Hippocampal formation (tissue), 2 donors: ENCODE measurements at regions not wholly inside any gene's neighbourhood (a gene's known extent, or its start where the extent isn't known, plus 50 kb on each side); places are given as distances from the start of the nearest gene placed in this dataset.

ENCODE experiments used
- DNase-seq, 2 donors: peaks; one replicate each; lab custom pipeline; 2025; lab: John Stamatoyannopoulos, UW

GRCh38 chr15:62985768-62986167 lies 56.8 kb upstream of the TPM1 start:
- DNase-seq, result no peak

DNA sequence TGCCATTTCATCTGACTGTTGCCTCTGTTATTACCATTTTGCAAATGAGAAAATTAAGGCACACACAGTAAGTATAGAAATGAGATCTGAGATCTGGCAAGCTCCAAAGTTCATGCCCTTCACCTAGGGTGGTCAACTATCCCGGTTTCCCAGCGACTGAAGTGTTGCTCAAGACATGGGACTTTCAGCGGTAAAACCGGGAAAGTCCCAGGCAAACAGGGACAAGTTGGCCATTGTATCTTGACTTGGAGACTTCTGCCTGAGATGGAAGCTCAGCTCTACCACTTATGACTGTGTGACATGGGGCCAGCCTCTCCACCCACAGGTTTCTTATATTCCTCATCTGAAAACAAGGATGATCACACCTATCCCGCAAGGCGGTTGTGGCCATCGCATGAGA lies 55.6 kb upstream of the TPM1 start:
- no peak for DNase-seq

DNA sequence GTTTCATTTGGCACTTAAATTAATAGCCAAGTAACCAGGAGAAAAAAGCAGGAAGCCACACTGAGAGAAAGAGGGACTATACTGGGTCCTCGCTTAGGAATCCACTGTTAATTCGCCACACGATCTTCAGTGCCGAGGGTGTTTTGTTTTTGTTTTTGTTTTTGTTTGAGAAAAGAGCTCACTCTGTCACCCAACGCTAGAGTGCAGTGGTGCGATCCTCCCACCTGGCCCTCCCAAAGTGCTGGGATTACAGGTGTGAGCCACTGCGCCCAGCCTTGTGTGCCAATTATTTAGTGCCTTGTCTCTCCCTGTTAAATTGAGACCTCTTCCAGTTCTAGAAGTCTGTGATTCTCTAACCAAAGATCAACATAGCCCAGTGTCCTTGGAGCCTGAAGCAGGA lies 53.8 kb upstream of the TPM1 start:
- no peak for DNase-seq

- no peak for DNase-seq
Measured at GRCh38 chr15:62989366-62990055, 53.0 kb upstream of the TPM1 start.

GRCh38 chr15:62991698-62992097 lies 50.8 kb upstream of the TPM1 start:
- no peak for DNase-seq

- DNase-seq, result no peak
Measured at GRCh38 chr15:62992302-62992701, 50.2 kb upstream of the TPM1 start.
